ENCODE measurements at regions not wholly inside any gene's neighbourhood (a gene's known extent, or its start where the extent isn't known, plus 50 kb on each side); places are given as distances from the start of the nearest gene placed in this dataset.

GRCh38 chr7:28360739-28361138 is 51.6 kb upstream of the CREB5 start:
- no peak for DNase-seq (ENCODE audit: low read depth in 4 of 4, low spot score in 1 of 4)

- no peak for DNase-seq (ENCODE audit: low read depth in 4 of 4, low spot score in 1 of 4)
Observed at GRCh38 chr7:28361551-28361950, 50.8 kb upstream of the CREB5 start.

- DNase-seq (ENCODE audit: low read depth in 4 of 4, low spot score in 1 of 4) = no peak
Observed at GRCh38 chr7:28362182-28362581, 50.1 kb upstream of the CREB5 start.

Measured in stimulated activated CD4-positive, alpha-beta T cell treated with anti-CD3 and anti-CD28 coated beads, Interleukin-1b, Interleukin-23, amount 100 ng/mL, for 24 hours (primary cell).